Jurkat, Clone E6-1 (cell line): ENCODE measurements at regions not wholly inside any gene's neighbourhood (a gene's known extent, or its start where the extent isn't known, plus 50 kb on each side); places are given as distances from the start of the nearest gene placed in this dataset.

Experiments used
- DNase-seq: peaks from one replicate; pipeline ENCODE4 v3.0.0-alpha.2; 2011; ENCODE audit warnings: low read depth, low spot score
- H3K4me3 ChIP-seq: 2 replicates; pipeline ENCODE4 v1.5.1; 2011; ENCODE audit warnings: mild to moderate bottlenecking, low read length, control low read depth, moderate library complexity

GRCh38 chr12:19837543-19837942 lies 398.3 kb downstream of the AEBP2 start:
- no peak overlapping the region for H3K4me3 ChIP-seq
- DNase-seq = no peak

- no peak for DNase-seq
- no peak overlapping the region for H3K4me3 ChIP-seq
These were observed 402.2 kb downstream of the AEBP2 start for GRCh38 chr12:19841451-19841850.

- no peak for DNase-seq
These were observed 402.8 kb downstream of the AEBP2 start for GRCh38 chr12:19842116-19842515.

GRCh38 chr12:19844224-19844623 lies 404.9 kb downstream of the AEBP2 start:
- no peak overlapping the region for H3K4me3 ChIP-seq
- DNase-seq = no peak

More at GRCh38 chr12:19842116-19842515, 402.8 kb downstream of the AEBP2 start:
- H3K4me3 ChIP-seq = no peak overlapping the region

GRCh38 chr12:19846574-19846973 lies 407.3 kb downstream of the AEBP2 start:
- no peak for DNase-seq
- no peak overlapping the region for H3K4me3 ChIP-seq

GRCh38 chr12:19847294-19848059 lies 408.2 kb downstream of the AEBP2 start:
- no peak for DNase-seq
- no peak overlapping the region for H3K4me3 ChIP-seq

- no peak overlapping the region for H3K4me3 ChIP-seq
- DNase-seq = no peak
These were observed 409.1 kb downstream of the AEBP2 start for GRCh38 chr12:19848421-19848820.

- no peak overlapping the region for H3K4me3 ChIP-seq
- no peak for DNase-seq
These were observed 409.9 kb downstream of the AEBP2 start for GRCh38 chr12:19849208-19849607.

- no peak for DNase-seq
- H3K4me3 ChIP-seq = no peak overlapping the region
These were observed 411.2 kb downstream of the AEBP2 start for GRCh38 chr12:19850346-19851065.

GRCh38 chr12:19852100-19852855 lies 413.0 kb downstream of the AEBP2 start:
- H3K4me3 ChIP-seq = no peak overlapping the region
- no peak for DNase-seq

GRCh38 chr12:19855851-19856250 lies 416.6 kb downstream of the AEBP2 start:
- H3K4me3 ChIP-seq = no peak overlapping the region
- no peak for DNase-seq

GRCh38 chr12:19856389-19856788 lies 417.1 kb downstream of the AEBP2 start:
- no peak overlapping the region for H3K4me3 ChIP-seq
- DNase-seq = no peak

GRCh38 chr12:19857204-19857603 lies 417.9 kb downstream of the AEBP2 start:
- H3K4me3 ChIP-seq = no peak overlapping the region
- DNase-seq = no peak

GRCh38 chr12:19867151-19867550 lies 427.9 kb downstream of the AEBP2 start:
- H3K4me3 ChIP-seq = no peak overlapping the region
- no peak for DNase-seq

- no peak overlapping the region for H3K4me3 ChIP-seq
- no peak for DNase-seq
These were observed 428.7 kb downstream of the AEBP2 start for GRCh38 chr12:19867970-19868369.

- DNase-seq = no peak
These were observed 430.1 kb downstream of the AEBP2 start for GRCh38 chr12:19869413-19869812.

GRCh38 chr12:19872621-19873540 lies 433.6 kb downstream of the AEBP2 start:
- DNase-seq = no peak
- H3K4me3 ChIP-seq = no peak overlapping the region

More at GRCh38 chr12:19869413-19869812, 430.1 kb downstream of the AEBP2 start:
- H3K4me3 ChIP-seq = no peak overlapping the region

- H3K4me3 ChIP-seq = no peak overlapping the region
- no peak for DNase-seq
These were observed 440.8 kb downstream of the AEBP2 start for GRCh38 chr12:19880076-19880475.

- DNase-seq = no peak
- H3K4me3 ChIP-seq = no peak overlapping the region
These were observed 441.4 kb downstream of the AEBP2 start for GRCh38 chr12:19880721-19881120.
